Activated T-helper 2 cell treated with anti-CD3 and anti-CD28 coated beads, Interferon-gamma antibody, Interleukin-2, Interleukin-4, amounts not matched to agents 10 μg/mL and 5 μg/mL and 100 μg/mL, durations not matched to agents 14 hours and 24 hours and 36 hours (primary cell): ENCODE measurements at regions not wholly inside any gene's neighbourhood (a gene's known extent, or its start where the extent isn't known, plus 50 kb on each side); places are given as distances from the start of the nearest gene placed in this dataset.
"Not testable (repeated sequence)": the region's sequence is repeated elsewhere in the genome, so short reads cannot be mapped to it uniquely, and the experiment has no call there.

ENCODE experiments used
- DNase-seq: peaks from one replicate; pipeline ENCODE4 v3.0.0; 2021; ENCODE audit warnings: low spot score
- H3K27ac Mint-ChIP-seq: one replicate; pipeline ENCODE4 v1.8.0; 2021; ENCODE audit warnings: mixed read lengths
- H3K27me3 Mint-ChIP-seq: one replicate; pipeline ENCODE4 v1.8.0; 2021; ENCODE audit warnings: low read depth, mixed read lengths
- H3K36me3 Mint-ChIP-seq: one replicate; pipeline ENCODE4 v1.8.0; 2021; ENCODE audit warnings: low read depth, mixed read lengths
- H3K4me1 Mint-ChIP-seq: one replicate; pipeline ENCODE4 v1.8.0; 2021; ENCODE audit warnings: low read depth, mixed read lengths
- H3K4me3 Mint-ChIP-seq: one replicate; pipeline ENCODE4 v1.8.0; 2021; ENCODE audit warnings: low read depth, mild to moderate bottlenecking, moderate library complexity, mixed read lengths
- H3K9me3 Mint-ChIP-seq: one replicate; pipeline ENCODE4 v1.8.0; 2021; ENCODE audit warnings: mixed read lengths
- intact Hi-C: fragments of 100-400 bp; cut with micrococcal nuclease; formaldehyde crosslinking; loops from one replicate; pipeline ENCODE4 v1.15.1; 2023

DNA sequence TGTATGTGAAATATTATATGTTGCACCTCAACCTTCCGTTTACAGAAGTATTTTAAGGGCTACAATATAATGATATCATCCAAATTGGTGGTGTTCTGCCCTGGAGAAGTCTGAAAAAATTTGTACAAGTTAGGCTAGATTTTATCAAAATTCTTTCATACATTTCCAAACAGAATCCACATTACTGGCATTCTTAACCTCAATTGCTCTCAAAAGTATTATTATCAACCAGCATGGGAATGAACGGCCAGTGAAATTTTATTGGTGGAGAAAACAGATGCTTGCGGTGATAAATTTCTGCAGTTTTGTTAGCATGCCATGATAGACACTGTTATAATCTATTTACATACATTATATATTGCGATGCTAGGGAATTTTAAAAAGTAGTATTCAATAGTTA is 88.3 kb upstream of the TFPI start:
- Mint-ChIP-seq H3K9me3 (no peaks in the 10 kb centered on the region), H3K4me3 (no peak overlapping the region), H3K36me3 (no peaks in the 10 kb centered on the region), H3K4me1 (no peaks in the 10 kb centered on the region), H3K27ac (no peak overlapping the region), H3K27me3 (no peaks in the 10 kb centered on the region)
- DNase-seq = no peak
- intact Hi-C loops = no loop called here

DNA sequence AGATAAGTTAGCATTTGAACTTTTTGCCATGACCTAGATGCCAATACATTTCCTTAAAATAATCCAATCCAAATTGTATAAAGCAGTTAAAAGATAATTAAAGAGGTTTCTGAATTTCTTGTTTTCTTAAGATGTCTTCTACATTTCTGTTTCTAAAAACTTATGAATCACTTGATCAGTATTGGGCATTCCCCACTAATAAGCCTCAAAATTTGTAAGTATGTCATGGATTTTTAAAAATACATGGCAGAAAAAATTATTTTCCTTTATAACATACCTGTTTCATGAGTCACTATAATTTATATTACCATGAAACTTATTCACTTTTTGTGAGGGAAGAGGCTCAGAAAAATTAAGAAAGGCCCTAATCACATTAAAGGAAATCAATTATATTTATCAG is 90.3 kb upstream of the TFPI start:
- DNase-seq = no peak
- Mint-ChIP-seq H3K27me3 (no peaks in the 10 kb centered on the region), H3K27ac (no peak overlapping the region), H3K9me3 (no peaks in the 10 kb centered on the region), H3K4me3 (no peak overlapping the region), H3K4me1 (no peaks in the 10 kb centered on the region), H3K36me3 (no peaks in the 10 kb centered on the region)
- intact Hi-C loops = no loop called here

DNA sequence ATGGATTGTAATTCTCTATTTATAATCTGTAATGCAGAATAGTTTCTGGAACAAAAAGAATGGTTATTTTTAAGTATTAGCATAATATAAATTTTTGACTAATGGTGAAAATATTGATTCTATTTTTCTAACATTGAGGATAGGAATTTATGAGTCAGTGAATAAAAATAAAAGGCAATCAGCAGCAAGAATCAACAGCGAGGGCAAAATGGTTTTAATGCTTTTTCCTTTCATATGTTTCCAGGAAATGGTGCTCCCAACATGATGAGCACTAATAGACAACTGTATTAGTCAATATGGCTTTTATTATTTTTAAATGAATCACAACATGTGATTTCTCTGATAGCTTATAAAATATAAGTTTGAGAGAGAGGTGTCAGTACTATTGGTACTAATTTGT is 90.7 kb upstream of the TFPI start:
- no peaks in the 10 kb centered on the region for H3K4me1 Mint-ChIP-seq
- no peak overlapping the region for H3K27ac Mint-ChIP-seq
- H3K4me3 Mint-ChIP-seq = no peak overlapping the region
- no peaks in the 10 kb centered on the region for H3K9me3 Mint-ChIP-seq
- no peaks in the 10 kb centered on the region for H3K36me3 Mint-ChIP-seq
- no peaks in the 10 kb centered on the region for H3K27me3 Mint-ChIP-seq
- intact Hi-C loops = no loop called here
- DNase-seq = no peak

DNA sequence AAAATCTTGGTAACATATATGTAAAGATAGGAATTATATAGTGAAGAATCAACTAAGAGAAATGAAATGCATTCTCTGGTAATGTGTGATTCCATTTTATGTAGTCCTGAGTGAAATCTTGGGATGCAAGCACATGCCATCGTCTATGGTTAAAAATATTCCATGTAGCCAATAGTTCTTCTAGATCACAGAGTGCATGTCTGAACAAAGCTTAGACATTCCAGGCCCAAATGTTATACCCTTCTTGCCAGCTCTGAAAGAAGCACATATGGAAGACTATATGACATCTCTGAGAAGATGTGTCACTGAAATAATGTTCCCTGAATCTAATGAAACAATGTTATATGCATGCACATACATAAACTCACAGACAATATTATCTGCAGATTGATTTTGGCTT is 92.3 kb upstream of the TFPI start:
- intact Hi-C loops = no loop called here
- H3K4me1 Mint-ChIP-seq = no peaks in the 10 kb centered on the region
- H3K27me3 Mint-ChIP-seq = no peaks in the 10 kb centered on the region
- DNase-seq = no peak
- H3K36me3 Mint-ChIP-seq = no peaks in the 10 kb centered on the region
- no peak overlapping the region for H3K27ac Mint-ChIP-seq
- no peak overlapping the region for H3K4me3 Mint-ChIP-seq
- H3K9me3 Mint-ChIP-seq = no peaks in the 10 kb centered on the region

DNA sequence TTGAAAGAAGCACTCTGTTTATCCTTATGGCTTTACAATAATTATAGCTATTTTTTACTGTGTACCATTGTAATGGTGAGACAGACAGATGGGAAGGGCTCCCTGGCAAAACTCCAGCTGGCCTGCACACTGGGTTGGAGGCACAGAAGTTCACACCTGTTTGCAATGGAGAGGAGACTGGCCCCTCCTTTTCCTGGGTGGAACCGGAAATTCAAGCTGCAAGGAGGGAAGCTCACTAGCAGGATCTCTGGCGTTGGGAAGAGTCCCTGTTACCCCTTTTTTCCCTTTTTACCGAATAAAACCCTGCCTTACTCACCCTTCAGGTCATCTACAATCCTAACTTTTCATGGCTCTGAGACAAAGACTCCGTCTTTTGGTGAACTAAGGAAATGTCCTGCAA is 100.3 kb upstream of the TFPI start:
- no peaks in the 10 kb centered on the region for H3K27me3 Mint-ChIP-seq
- H3K27ac Mint-ChIP-seq = no peak overlapping the region
- intact Hi-C loops = no loop called here
- no peaks in the 10 kb centered on the region for H3K36me3 Mint-ChIP-seq
- DNase-seq = no peak
- no peaks in the 10 kb centered on the region for H3K9me3 Mint-ChIP-seq
- H3K4me1 Mint-ChIP-seq = no peaks in the 10 kb centered on the region
- no peak overlapping the region for H3K4me3 Mint-ChIP-seq

DNA sequence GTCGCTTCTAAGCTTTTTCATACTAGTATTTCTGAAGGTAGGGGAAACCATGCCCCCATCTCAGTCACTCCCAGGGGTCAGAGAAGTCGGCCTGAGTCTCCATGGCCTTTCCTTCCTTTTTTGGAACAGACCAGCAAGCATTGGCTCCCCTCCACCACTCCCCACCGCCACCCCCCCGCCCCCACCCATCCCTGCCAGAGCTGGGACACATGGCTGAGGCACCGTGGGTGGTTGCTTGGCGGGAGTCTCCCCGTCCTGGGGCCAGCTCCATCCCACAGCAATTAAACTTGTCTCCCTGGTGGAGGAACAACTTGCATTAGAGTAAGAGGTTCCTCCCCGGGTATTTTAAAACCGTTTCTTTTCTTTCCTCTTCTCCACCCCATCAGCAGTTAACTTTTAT is 100.8 kb upstream of the TFPI start:
- Mint-ChIP-seq H3K36me3 (no peaks in the 10 kb centered on the region), H3K27me3 (no peaks in the 10 kb centered on the region), H3K4me3 (no peak overlapping the region), H3K27ac (no peak overlapping the region), H3K9me3 (no peaks in the 10 kb centered on the region), H3K4me1 (no peaks in the 10 kb centered on the region)
- intact Hi-C loops = no loop called here
- no peak for DNase-seq

DNA sequence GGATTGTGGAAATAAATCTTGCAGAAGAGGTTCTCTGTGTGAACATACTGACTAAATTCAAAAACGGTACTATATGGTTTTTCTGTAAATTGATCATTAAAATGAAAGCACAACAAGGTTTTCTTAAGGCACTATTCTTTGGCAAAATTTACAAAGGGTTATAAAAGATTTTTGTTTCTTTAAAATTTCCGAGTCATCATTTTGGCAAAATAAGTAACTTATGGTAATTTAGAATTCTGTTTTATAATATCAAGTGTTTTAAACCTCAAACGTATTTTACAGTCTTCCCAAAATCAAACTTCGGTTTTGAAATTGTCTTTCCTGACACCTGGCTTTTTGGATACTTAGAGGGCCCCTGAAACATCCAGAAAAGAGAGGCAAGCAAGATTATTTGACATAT is 101.9 kb upstream of the TFPI start:
- Mint-ChIP-seq H3K36me3 (no peaks in the 10 kb centered on the region), H3K27me3 (no peaks in the 10 kb centered on the region), H3K27ac (no peak overlapping the region), H3K4me1 (no peaks in the 10 kb centered on the region), H3K4me3 (no peak overlapping the region), H3K9me3 (no peaks in the 10 kb centered on the region)
- no peak for DNase-seq
- intact Hi-C loops = no loop called here

DNA sequence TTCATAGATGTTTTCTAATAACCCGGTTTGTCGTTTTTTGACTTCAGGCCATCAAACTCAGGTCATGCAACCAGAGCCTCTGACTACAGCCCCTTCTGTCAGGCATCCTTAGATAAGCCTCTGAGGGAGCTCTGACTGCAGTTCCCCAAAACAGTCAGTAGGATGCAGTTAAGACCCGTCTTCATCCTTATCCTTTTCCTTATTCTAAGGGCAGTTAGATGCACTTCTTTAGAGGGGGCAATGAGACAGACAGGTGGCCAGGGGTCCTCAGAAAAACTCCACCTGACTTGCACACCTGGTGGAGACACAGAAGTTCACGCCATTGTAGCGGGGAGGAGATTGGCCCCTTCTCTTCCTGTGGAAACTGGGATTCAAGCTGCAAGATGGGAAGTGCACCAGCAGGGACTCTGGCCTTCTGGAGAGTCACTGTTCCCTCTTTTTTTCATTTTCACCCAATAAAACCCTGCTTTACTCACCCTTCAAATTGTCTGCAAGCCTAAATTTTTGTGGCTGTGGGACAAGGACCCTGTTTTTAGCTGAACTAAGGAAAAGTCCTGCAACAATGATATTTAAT is 104.8 kb upstream of the TFPI start:
- Mint-ChIP-seq H3K27me3 (no peaks in the 10 kb centered on the region), H3K4me1 (no peaks in the 10 kb centered on the region), H3K4me3 (no peak overlapping the region), H3K36me3 (no peaks in the 10 kb centered on the region), H3K9me3 (no peaks in the 10 kb centered on the region), H3K27ac (no peak overlapping the region)
- DNase-seq = no peak
- intact Hi-C loops = no loop called here

DNA sequence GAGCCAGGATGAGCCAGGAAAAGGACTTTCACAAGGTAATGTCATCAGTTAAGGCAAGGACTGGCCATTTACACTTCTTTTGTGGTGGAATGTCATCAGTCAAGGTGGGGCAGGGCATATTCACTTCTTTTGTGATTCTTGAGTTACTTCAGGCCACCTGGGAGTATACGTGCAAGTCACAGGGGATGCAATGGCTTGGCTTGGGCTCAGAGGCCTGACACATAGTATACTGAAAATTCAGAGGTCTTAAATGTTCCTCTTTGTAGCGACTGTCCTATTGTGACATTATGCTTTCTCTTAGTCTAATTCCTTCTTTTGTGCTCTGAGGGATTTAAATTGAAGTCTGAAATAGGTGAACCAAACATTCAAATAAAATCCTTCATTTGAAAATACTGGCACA is 121.8 kb upstream of the TFPI start:
- H3K4me3 Mint-ChIP-seq, H3K27ac Mint-ChIP-seq, intact Hi-C loops, H3K36me3 Mint-ChIP-seq, H3K27me3 Mint-ChIP-seq, H3K4me1 Mint-ChIP-seq, DNase-seq, H3K9me3 Mint-ChIP-seq: not testable (repeated sequence)

DNA sequence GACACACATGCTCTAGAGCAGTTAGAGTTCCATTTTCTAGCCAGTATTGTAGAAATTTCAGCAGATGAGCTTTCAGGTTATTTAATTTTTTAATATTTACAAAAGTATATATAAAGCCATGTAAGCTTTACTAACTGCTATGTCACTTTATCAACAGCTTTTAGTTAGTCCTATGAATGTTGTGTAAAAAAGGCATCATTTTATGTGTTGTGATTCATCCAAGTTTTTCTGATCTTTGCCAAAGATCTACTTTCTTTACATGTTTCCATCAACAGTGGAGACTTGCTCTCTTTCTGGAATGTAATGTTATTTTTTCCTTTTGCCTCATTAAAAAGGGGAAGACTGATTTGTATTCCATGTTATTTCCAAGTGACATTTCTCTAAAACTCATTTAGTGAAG is 125.2 kb upstream of the TFPI start:
- H3K27ac Mint-ChIP-seq = no peak overlapping the region
- intact Hi-C loops = no loop called here
- DNase-seq = no peak
- no peaks in the 10 kb centered on the region for H3K36me3 Mint-ChIP-seq
- H3K27me3 Mint-ChIP-seq = no peaks in the 10 kb centered on the region
- no peaks in the 10 kb centered on the region for H3K4me1 Mint-ChIP-seq
- H3K9me3 Mint-ChIP-seq = no peaks in the 10 kb centered on the region
- no peak overlapping the region for H3K4me3 Mint-ChIP-seq

DNA sequence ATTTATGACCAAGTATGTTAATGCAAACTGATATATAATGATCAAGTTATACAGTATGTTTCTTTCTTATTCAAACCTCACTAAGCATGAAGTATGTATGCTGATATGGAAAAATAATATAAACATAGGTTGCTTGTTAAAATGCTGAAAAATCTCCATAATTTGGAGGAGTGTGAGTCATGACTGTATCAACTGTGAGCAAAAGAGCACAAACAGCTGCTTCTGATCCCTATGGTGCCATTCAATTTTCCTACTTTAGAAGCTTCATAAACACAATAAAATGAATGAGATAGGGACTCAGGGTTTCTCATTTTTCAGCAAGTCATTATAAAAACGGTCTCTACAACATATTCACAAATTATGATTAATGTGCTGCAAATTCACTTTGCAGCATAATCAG is 129.9 kb upstream of the TFPI start:
- no peaks in the 10 kb centered on the region for H3K27me3 Mint-ChIP-seq
- no peaks in the 10 kb centered on the region for H3K36me3 Mint-ChIP-seq
- intact Hi-C loops = no loop called here
- H3K9me3 Mint-ChIP-seq = no peaks in the 10 kb centered on the region
- no peak overlapping the region for H3K27ac Mint-ChIP-seq
- H3K4me3 Mint-ChIP-seq = no peak overlapping the region
- no peak for DNase-seq
- H3K4me1 Mint-ChIP-seq = no peaks in the 10 kb centered on the region

DNA sequence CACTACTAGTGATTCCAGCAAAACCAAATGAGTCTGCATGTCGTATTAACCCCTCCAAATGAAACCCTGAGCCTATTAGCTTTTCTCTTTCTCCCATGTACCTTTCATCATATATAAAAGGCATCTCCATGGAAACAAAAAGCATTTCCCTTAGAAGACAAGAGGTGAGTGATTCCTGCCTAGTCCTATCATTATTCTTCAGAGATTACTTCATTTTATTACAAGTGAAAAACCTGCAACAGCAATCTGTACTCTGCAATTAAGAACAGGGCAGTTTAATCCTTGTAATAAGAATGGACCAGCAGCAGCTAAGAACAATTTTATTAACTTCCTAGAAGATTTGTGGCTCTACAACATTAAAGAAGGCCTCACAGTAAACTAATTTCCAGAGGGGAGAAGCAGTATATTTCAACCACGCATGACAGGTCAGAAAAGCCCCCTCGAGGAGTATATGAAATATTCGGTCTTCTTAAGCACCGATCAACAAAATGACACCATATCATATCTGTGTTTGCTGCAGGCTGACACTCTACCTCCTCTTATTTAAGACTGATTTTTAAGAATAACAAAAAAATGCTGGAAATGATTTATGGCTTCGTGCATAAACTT is 132.3 kb upstream of the TFPI start:
- H3K36me3 Mint-ChIP-seq = no peaks in the 10 kb centered on the region
- intact Hi-C loops = no loop called here
- no peak overlapping the region for H3K27ac Mint-ChIP-seq
- no peaks in the 10 kb centered on the region for H3K27me3 Mint-ChIP-seq
- DNase-seq = no peak
- H3K4me1 Mint-ChIP-seq = no peaks in the 10 kb centered on the region
- H3K4me3 Mint-ChIP-seq = no peak overlapping the region
- H3K9me3 Mint-ChIP-seq = no peaks in the 10 kb centered on the region

DNA sequence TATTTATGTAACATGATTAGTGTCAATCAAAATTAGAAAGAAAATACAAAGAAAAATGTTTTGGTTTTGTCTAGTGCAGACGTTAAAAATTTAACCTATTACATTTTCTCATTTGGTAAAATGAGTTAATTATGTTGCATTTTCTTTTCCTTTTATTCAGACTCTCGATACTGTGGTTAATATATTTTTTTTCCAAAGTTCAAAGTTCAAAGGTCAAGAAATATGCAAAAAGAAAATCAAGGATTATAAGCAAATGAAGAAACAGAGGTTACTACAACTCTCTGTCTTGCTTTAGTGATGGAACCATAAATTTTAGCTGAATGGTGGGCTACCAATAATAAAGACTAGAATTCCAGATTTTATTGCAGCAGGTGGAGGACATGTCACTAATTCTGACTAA is 133.3 kb upstream of the TFPI start:
- Mint-ChIP-seq H3K27ac (no peak overlapping the region), H3K27me3 (no peaks in the 10 kb centered on the region), H3K36me3 (no peaks in the 10 kb centered on the region), H3K9me3 (no peaks in the 10 kb centered on the region), H3K4me3 (no peak overlapping the region), H3K4me1 (no peaks in the 10 kb centered on the region)
- no peak for DNase-seq
- intact Hi-C loops = no loop called here

DNA sequence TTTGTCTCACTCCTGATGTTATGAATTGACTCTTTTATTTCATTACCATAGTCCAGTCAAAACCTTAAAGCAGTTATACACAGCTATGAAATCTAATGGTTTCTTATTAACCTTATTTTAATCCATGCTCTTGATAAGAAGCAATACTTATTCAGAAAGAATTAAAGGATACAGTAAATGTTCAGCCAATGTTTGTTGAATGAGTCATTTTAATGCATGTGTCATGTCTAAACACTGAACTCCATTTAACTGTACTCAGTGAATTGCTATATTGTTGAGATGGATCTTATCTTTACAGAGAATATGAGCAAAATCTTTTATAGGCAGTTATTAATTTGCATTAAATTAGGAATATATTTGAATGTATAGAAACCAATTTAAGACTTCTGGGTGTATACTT is 135.1 kb upstream of the TFPI start:
- no peaks in the 10 kb centered on the region for H3K4me1 Mint-ChIP-seq
- no peaks in the 10 kb centered on the region for H3K9me3 Mint-ChIP-seq
- intact Hi-C loops = no loop called here
- H3K27me3 Mint-ChIP-seq = no peaks in the 10 kb centered on the region
- H3K27ac Mint-ChIP-seq = no peak overlapping the region
- no peak overlapping the region for H3K4me3 Mint-ChIP-seq
- DNase-seq = no peak
- no peaks in the 10 kb centered on the region for H3K36me3 Mint-ChIP-seq
